ENCODE measurements at regions not wholly inside any gene's neighbourhood (a gene's known extent, or its start where the extent isn't known, plus 50 kb on each side); places are given as distances from the start of the nearest gene placed in this dataset.

GRCh38 chr3:82055792-82056191, 294.3 kb upstream of the GBE1 start:
- Histone ChIP-seq H3K4me3 (ENCODE audit: low read length) (no peak overlapping the region), H3K27ac (ENCODE audit: low read length) (no peak overlapping the region), H3K27me3 (ENCODE audit: control insufficient read depth, insufficient read depth) (no peaks in the 10 kb centered on the region), H3K9me3 (ENCODE audit: control insufficient read depth, low read length) (no peaks in the 10 kb centered on the region), H3K4me1 (ENCODE audit: control insufficient read depth, insufficient read depth, low read length) (no peaks in the 10 kb centered on the region)
- intact Hi-C loops (cut with DNase I), result no loop called here
- no peak for DNase-seq
- WGBS, result 66% methylated on average over 3 of the region's 3 CpGs
- ATAC-seq, result no peak

GRCh38 chr3:82054849-82055248, 293.4 kb upstream of the GBE1 start:
- ATAC-seq, result no peak
- no peaks in the 10 kb centered on the region for H3K9me3 ChIP-seq (ENCODE audit: control insufficient read depth, low read length)
- H3K4me3 ChIP-seq (ENCODE audit: low read length), result no peak overlapping the region
- H3K27ac ChIP-seq (ENCODE audit: low read length), result no peak overlapping the region
- 86% methylated on average over 1 of the region's 1 CpG for WGBS
- no peaks in the 10 kb centered on the region for H3K27me3 ChIP-seq (ENCODE audit: control insufficient read depth, insufficient read depth)
- DNase-seq, result no peak
- no peaks in the 10 kb centered on the region for H3K4me1 ChIP-seq (ENCODE audit: control insufficient read depth, insufficient read depth, low read length)
- intact Hi-C loops (cut with DNase I), result no loop called here

- Histone ChIP-seq H3K9me3 (ENCODE audit: control insufficient read depth, low read length) (no peaks in the 10 kb centered on the region), H3K27ac (ENCODE audit: low read length) (no peak overlapping the region), H3K4me3 (ENCODE audit: low read length) (no peak overlapping the region), H3K27me3 (ENCODE audit: control insufficient read depth, insufficient read depth) (no peaks in the 10 kb centered on the region), H3K4me1 (ENCODE audit: control insufficient read depth, insufficient read depth, low read length) (no peaks in the 10 kb centered on the region)
- 99% methylated on average over 1 of the region's 1 CpG for WGBS
- intact Hi-C loops (cut with DNase I), result no loop called here
- DNase-seq (no peak), ATAC-seq (no peak)
Measured at GRCh38 chr3:82053236-82053635, 291.8 kb upstream of the GBE1 start.

GRCh38 chr3:82050382-82050781, 288.9 kb upstream of the GBE1 start:
- no peak for ATAC-seq
- intact Hi-C loops (cut with DNase I), result no loop called here
- Histone ChIP-seq H3K27ac (ENCODE audit: low read length) (no peak overlapping the region), H3K27me3 (ENCODE audit: control insufficient read depth, insufficient read depth) (no peaks in the 10 kb centered on the region), H3K9me3 (ENCODE audit: control insufficient read depth, low read length) (no peaks in the 10 kb centered on the region), H3K4me3 (ENCODE audit: low read length) (no peak overlapping the region), H3K4me1 (ENCODE audit: control insufficient read depth, insufficient read depth, low read length) (no peaks in the 10 kb centered on the region)
- WGBS, result 95% methylated on average over 1 of the region's 1 CpG
- DNase-seq, result no peak

GRCh38 chr3:82048711-82049110, 287.3 kb upstream of the GBE1 start:
- DNase-seq, result no peak
- H3K27me3 ChIP-seq (ENCODE audit: control insufficient read depth, insufficient read depth), result no peaks in the 10 kb centered on the region
- intact Hi-C loops (cut with DNase I), result no loop called here
- no peak for ATAC-seq
- H3K27ac ChIP-seq (ENCODE audit: low read length), result no peak overlapping the region
- no peaks in the 10 kb centered on the region for H3K4me1 ChIP-seq (ENCODE audit: control insufficient read depth, insufficient read depth, low read length)
- no peak overlapping the region for H3K4me3 ChIP-seq (ENCODE audit: low read length)
- WGBS, result 81% methylated on average over 3 of the region's 3 CpGs
- no peaks in the 10 kb centered on the region for H3K9me3 ChIP-seq (ENCODE audit: control insufficient read depth, low read length)

- no peaks in the 10 kb centered on the region for H3K27me3 ChIP-seq (ENCODE audit: control insufficient read depth, insufficient read depth)
- intact Hi-C loops (cut with DNase I), result no loop called here
- no peaks in the 10 kb centered on the region for H3K9me3 ChIP-seq (ENCODE audit: control insufficient read depth, low read length)
- no peak for DNase-seq
- H3K27ac ChIP-seq (ENCODE audit: low read length), result no peak overlapping the region
- no peaks in the 10 kb centered on the region for H3K4me1 ChIP-seq (ENCODE audit: control insufficient read depth, insufficient read depth, low read length)
- no peak overlapping the region for H3K4me3 ChIP-seq (ENCODE audit: low read length)
- 74% methylated on average over 4 of the region's 4 CpGs for WGBS
- ATAC-seq, result no peak
Measured at GRCh38 chr3:82044930-82045705, 283.7 kb upstream of the GBE1 start.

- intact Hi-C loops (cut with DNase I), result no loop called here
- no peak overlapping the region for H3K4me3 ChIP-seq (ENCODE audit: low read length)
- no peaks in the 10 kb centered on the region for H3K4me1 ChIP-seq (ENCODE audit: control insufficient read depth, insufficient read depth, low read length)
- H3K27me3 ChIP-seq (ENCODE audit: control insufficient read depth, insufficient read depth), result no peaks in the 10 kb centered on the region
- ATAC-seq (no peak), DNase-seq (no peak)
- H3K9me3 ChIP-seq (ENCODE audit: control insufficient read depth, low read length), result no peaks in the 10 kb centered on the region
- WGBS, result 35% methylated on average over 1 of the region's 1 CpG
- H3K27ac ChIP-seq (ENCODE audit: low read length), result no peak overlapping the region
Measured at GRCh38 chr3:82038556-82038955, 277.1 kb upstream of the GBE1 start.

GRCh38 chr3:82033186-82033585, 271.7 kb upstream of the GBE1 start:
- no peak for DNase-seq
- Histone ChIP-seq H3K4me3 (ENCODE audit: low read length) (no peak overlapping the region), H3K9me3 (ENCODE audit: control insufficient read depth, low read length) (no peaks in the 10 kb centered on the region), H3K27me3 (ENCODE audit: control insufficient read depth, insufficient read depth) (no peaks in the 10 kb centered on the region), H3K4me1 (ENCODE audit: control insufficient read depth, insufficient read depth, low read length) (no peaks in the 10 kb centered on the region), H3K27ac (ENCODE audit: low read length) (no peak overlapping the region)
- WGBS, result 87% methylated on average over 4 of the region's 4 CpGs
- intact Hi-C loops (cut with DNase I), result no loop called here
- no peak for ATAC-seq

- no peak for DNase-seq
- Histone ChIP-seq H3K4me3 (ENCODE audit: low read length) (no peak overlapping the region), H3K9me3 (ENCODE audit: control insufficient read depth, low read length) (no peaks in the 10 kb centered on the region), H3K27ac (ENCODE audit: low read length) (no peak overlapping the region), H3K27me3 (ENCODE audit: control insufficient read depth, insufficient read depth) (no peaks in the 10 kb centered on the region), H3K4me1 (ENCODE audit: control insufficient read depth, insufficient read depth, low read length) (no peaks in the 10 kb centered on the region)
- intact Hi-C loops (cut with DNase I), result no loop called here
- no peak for ATAC-seq
Measured at GRCh38 chr3:82031596-82031995, 270.2 kb upstream of the GBE1 start.

GRCh38 chr3:82030916-82031315, 269.5 kb upstream of the GBE1 start:
- Histone ChIP-seq H3K27me3 (ENCODE audit: control insufficient read depth, insufficient read depth) (no peaks in the 10 kb centered on the region), H3K4me1 (ENCODE audit: control insufficient read depth, insufficient read depth, low read length) (no peaks in the 10 kb centered on the region), H3K9me3 (ENCODE audit: control insufficient read depth, low read length) (no peaks in the 10 kb centered on the region), H3K4me3 (ENCODE audit: low read length) (no peak overlapping the region), H3K27ac (ENCODE audit: low read length) (no peak overlapping the region)
- WGBS, result 59% methylated on average over 5 of the region's 5 CpGs
- DNase-seq, result no peak
- ATAC-seq, result no peak
- intact Hi-C loops (cut with DNase I), result no loop called here

- H3K9me3 ChIP-seq (ENCODE audit: control insufficient read depth, low read length), result no peaks in the 10 kb centered on the region
- no peak for DNase-seq
- no peak overlapping the region for H3K27ac ChIP-seq (ENCODE audit: low read length)
- no peaks in the 10 kb centered on the region for H3K4me1 ChIP-seq (ENCODE audit: control insufficient read depth, insufficient read depth, low read length)
- intact Hi-C loops (cut with DNase I), result no loop called here
- 91% methylated on average over 3 of the region's 3 CpGs for WGBS
- no peaks in the 10 kb centered on the region for H3K27me3 ChIP-seq (ENCODE audit: control insufficient read depth, insufficient read depth)
- no peak overlapping the region for H3K4me3 ChIP-seq (ENCODE audit: low read length)
- no peak for ATAC-seq
Measured at GRCh38 chr3:82022836-82023235, 261.4 kb upstream of the GBE1 start.

- Histone ChIP-seq H3K9me3 (ENCODE audit: control insufficient read depth, low read length) (no peaks in the 10 kb centered on the region), H3K27me3 (ENCODE audit: control insufficient read depth, insufficient read depth) (no peaks in the 10 kb centered on the region), H3K4me1 (ENCODE audit: control insufficient read depth, insufficient read depth, low read length) (no peaks in the 10 kb centered on the region), H3K4me3 (ENCODE audit: low read length) (no peak overlapping the region), H3K27ac (ENCODE audit: low read length) (no peak overlapping the region)
- 89% methylated on average over 3 of the region's 3 CpGs for WGBS
- intact Hi-C loops (cut with DNase I), result no loop called here
- ATAC-seq, result no peak
- no peak for DNase-seq
Measured at GRCh38 chr3:82020282-82020681, 258.8 kb upstream of the GBE1 start.

All from right cardiac atrium (tissue), 5 donors.